Dermis blood vessel endothelial cell (primary cell): ENCODE measurements at regions not wholly inside any gene's neighbourhood (a gene's known extent, or its start where the extent isn't known, plus 50 kb on each side); places are given as distances from the start of the nearest gene placed in this dataset.

Experiments used
- DNase-seq: peaks from one replicate; pipeline ENCODE4 v3.0.0; 2010

GRCh38 chr4:178448372-178449035 is 1006.3 kb upstream of the AGA start:
- DNase-seq: no peak

- no peak for DNase-seq
Measured at GRCh38 chr4:178450614-178451013, 1008.4 kb upstream of the AGA start.

- DNase-seq: no peak
Measured at GRCh38 chr4:178453057-178453456, 1010.8 kb upstream of the AGA start.

GRCh38 chr4:178457286-178457685 is 1015.0 kb upstream of the AGA start:
- DNase-seq: no peak

GRCh38 chr4:178462710-178463109 is 1020.5 kb upstream of the AGA start:
- no peak for DNase-seq

- DNase-seq: no peak
Measured at GRCh38 chr4:178463747-178464146, 1021.5 kb upstream of the AGA start.

- no peak for DNase-seq
Measured at GRCh38 chr4:178470996-178471784, 1029.0 kb upstream of the AGA start.

- DNase-seq: no peak
Measured at GRCh38 chr4:178471994-178472393, 1029.8 kb upstream of the AGA start.

- DNase-seq: no peak
Measured at GRCh38 chr4:178480105-178480504, 1037.9 kb upstream of the AGA start.

GRCh38 chr4:178480881-178481280 is 1038.6 kb upstream of the AGA start:
- DNase-seq: no peak

GRCh38 chr4:178481564-178481963 is 1039.3 kb upstream of the AGA start:
- DNase-seq: no peak

- DNase-seq: no peak
Measured at GRCh38 chr4:178523038-178523437, 1080.8 kb upstream of the AGA start.

- DNase-seq: no peak
Measured at GRCh38 chr4:178535939-178536579, 1093.8 kb upstream of the AGA start.

- DNase-seq: no peak
Measured at GRCh38 chr4:178553201-178553600, 1111.0 kb upstream of the AGA start.

- no peak for DNase-seq
Measured at GRCh38 chr4:178554352-178554751, 1112.1 kb upstream of the AGA start.

GRCh38 chr4:178556796-178557195 is 1114.6 kb upstream of the AGA start:
- DNase-seq: no peak

- no peak for DNase-seq
Measured at GRCh38 chr4:178577933-178578332, 1135.7 kb upstream of the AGA start.

- DNase-seq: no peak
Measured at GRCh38 chr4:178595500-178596138, 1153.4 kb upstream of the AGA start.

- no peak for DNase-seq
Measured at GRCh38 chr4:178598672-178599071, 1156.4 kb upstream of the AGA start.

GRCh38 chr4:178599521-178599920 is 1157.3 kb upstream of the AGA start:
- DNase-seq: no peak

GRCh38 chr4:178602833-178603232 is 1160.6 kb upstream of the AGA start:
- no peak for DNase-seq

GRCh38 chr4:178611062-178611461 is 1168.8 kb upstream of the AGA start:
- DNase-seq: no peak

- DNase-seq: no peak
Measured at GRCh38 chr4:178612733-178613132, 1170.5 kb upstream of the AGA start.
